Retinal pigment epithelial cell (primary cell): ENCODE measurements at regions not wholly inside any gene's neighbourhood (a gene's known extent, or its start where the extent isn't known, plus 50 kb on each side); places are given as distances from the start of the nearest gene placed in this dataset.

Experiments
- DNase-seq: peaks from one replicate; pipeline ENCODE4 v3.0.0-alpha.2; 2010; ENCODE audit warnings: low read depth
- H3K4me3 ChIP-seq: 2 replicates; pipeline ENCODE4 v1.5.1; 2011; ENCODE audit warnings: mild to moderate bottlenecking, low read length, control low read depth, moderate library complexity
- TF ChIP-seq, protein P1 (sequence below): conservative IDR thresholded peaks from 2 replicates; pipeline ENCODE4 v1.5.1; 2011; ENCODE audit warnings: low read depth, low read length, control low read depth, inconsistent platforms

DNA sequence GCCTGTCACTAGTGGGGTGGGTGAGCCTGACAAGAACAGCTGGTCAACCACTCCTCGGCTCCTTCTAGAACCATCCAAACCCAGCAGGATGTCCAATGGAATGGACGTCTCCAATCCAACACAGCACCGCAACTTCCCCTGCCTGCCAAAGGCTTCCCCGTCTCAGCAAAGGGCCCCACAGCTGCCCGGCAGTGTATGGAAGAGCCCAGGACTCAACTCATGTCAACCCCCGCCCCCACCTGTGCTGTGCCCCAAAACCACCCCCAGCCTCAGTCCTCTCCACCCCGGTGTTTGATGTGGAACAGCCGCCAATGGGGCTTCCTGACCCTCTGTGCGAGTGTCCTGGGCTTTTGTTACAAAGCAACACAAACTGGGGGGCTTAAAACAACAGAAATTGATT lies 223.8 kb downstream of the CTTN start:
- TF ChIP-seq, protein P1, sequence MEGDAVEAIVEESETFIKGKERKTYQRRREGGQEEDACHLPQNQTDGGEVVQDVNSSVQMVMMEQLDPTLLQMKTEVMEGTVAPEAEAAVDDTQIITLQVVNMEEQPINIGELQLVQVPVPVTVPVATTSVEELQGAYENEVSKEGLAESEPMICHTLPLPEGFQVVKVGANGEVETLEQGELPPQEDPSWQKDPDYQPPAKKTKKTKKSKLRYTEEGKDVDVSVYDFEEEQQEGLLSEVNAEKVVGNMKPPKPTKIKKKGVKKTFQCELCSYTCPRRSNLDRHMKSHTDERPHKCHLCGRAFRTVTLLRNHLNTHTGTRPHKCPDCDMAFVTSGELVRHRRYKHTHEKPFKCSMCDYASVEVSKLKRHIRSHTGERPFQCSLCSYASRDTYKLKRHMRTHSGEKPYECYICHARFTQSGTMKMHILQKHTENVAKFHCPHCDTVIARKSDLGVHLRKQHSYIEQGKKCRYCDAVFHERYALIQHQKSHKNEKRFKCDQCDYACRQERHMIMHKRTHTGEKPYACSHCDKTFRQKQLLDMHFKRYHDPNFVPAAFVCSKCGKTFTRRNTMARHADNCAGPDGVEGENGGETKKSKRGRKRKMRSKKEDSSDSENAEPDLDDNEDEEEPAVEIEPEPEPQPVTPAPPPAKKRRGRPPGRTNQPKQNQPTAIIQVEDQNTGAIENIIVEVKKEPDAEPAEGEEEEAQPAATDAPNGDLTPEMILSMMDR = no peak
- no peak for DNase-seq
- H3K4me3 ChIP-seq = no peak overlapping the region

DNA sequence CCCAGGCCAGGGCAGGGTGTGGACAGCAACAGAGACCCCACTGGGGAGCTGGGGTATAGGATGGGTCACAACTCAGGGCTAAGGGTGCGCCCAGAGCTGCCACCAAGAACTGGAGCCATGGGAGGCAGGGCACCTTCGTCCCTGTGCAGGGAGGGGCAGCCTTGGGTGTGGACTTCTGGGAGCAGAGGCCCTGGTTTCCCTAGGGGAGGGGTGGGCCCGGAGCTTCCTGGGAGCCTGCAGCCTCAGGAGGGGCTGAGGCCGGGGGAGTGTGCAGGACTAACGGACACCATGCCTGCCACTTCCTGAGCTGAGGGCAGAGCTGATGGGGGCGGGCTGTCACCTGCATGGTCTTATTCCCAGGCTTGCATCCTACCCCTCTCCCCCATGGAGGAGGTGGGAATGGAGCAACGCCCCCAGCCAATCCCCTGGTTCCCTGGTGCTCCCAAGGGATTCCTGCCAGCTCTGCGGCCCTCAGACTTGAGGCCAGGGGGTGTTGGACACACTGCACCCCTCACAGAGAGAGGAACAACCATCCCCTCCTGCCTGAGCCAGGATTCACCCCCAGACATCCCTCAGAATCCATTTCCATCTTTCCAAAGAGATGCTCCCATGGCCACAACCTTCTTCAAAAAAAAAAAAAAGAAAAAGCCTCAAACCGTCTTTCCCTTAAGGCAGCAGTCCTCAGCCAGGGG lies 225.7 kb downstream of the CTTN start:
- DNase-seq = no peak
- TF ChIP-seq, protein P1 = no peak
- no peak overlapping the region for H3K4me3 ChIP-seq

DNA sequence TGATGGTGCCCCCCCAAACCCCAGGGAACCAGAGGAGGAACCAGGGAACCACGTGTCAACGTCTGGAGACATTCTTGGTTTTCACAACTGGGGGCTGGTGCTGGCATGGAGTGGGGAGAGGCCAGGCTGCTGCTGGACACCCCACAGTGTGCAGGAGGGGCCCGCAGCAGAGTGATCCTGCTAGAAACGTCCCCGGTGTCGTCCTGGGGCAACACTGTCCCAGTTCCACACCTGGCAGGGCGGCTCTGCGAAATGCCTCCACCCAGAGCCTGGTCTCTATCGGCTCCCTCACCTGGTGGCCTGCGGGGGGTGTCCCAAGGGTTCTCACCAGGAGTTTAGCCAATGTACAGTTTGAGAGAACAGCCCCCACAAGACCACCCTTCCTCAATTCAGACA lies 226.3 kb downstream of the CTTN start:
- no peak for DNase-seq
- TF ChIP-seq, protein P1 = no peak
- H3K4me3 ChIP-seq = no peak overlapping the region

DNA sequence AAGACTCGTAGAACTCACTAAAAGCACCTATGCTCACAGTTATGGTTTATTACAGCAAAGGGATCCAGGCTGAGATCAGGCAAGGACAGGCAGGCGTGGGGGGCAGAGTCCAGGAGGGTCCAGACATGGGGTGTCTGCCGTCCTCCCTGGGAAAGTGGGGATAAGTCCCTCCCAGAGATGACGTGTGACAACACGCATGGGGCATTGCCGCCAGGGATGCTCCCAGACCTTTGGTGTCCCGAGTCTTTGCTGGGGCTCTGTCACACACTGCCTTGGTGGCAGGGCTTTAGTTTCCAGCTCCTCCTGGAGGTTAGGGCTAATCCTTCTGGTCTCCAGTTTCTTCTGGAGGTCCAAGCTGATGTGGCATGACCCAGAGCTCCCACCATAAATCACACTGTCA lies 226.7 kb downstream of the CTTN start:
- TF ChIP-seq, protein P1 = no peak
- H3K4me3 ChIP-seq = no peak overlapping the region
- no peak for DNase-seq

DNA sequence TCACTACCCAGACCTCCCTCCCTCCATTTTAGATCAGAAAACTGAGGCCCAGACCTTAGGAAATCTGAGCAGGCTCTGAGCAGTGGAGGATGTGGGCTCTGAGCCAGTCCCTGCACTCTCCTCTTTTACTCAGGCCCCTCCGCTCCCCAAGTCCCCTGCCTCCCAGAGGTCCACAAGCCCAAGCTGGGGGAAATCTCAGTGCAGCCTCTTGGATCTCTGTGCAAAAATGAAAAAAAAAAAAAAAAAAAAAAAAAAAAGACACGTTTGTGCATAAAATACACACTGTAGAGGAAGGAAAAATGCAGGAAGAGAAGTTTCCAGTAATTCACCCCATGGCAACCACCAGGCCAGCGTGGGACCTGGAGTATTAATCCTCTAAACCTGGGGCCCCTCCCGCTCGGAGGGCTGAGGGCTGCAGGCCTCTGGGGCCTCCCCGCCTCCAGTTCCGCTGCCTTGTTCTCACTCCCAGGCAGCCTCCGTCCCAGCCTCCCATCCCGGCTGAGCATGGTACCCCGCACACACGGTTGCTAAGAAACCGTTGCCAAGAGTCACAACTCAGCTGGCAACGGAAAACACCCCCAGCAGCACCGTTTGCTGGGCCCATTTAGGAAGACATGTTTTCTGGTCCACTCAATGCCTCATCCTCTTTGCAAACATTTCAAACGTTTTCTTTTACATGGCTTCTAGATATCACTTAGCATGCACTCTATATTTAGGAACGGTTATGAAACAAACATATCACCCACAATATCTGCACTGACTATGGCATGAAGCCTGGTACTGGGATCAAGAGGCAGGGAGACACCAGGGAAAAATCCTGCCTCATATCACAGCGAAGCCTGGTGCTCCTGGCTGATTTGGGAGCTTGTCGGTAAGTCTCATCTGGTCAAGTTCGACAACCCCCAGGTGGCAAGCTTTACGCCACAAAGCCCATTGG lies 227.5 kb downstream of the CTTN start:
- H3K4me3 ChIP-seq = no peak overlapping the region
- TF ChIP-seq, protein P1 = no peak
- no peak for DNase-seq

DNA sequence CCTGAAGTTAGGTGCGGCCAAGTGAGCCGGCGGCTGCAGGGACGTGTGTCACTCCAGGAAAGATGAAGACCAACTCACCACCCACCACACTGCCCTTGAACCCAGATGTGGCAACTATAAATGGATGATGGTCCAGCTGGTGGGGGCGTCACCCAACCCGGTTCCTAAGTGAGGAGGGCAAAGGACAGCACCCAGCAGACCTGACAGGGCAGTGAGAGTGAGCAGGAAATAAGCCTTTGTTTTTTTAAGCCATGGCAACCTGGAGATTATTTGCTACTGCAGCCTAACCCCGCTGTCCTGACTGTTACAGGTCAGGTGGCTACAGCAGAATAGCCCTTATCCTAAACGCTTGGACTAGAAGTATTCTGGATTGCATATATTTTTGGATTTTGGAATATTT lies 228.9 kb downstream of the CTTN start:
- TF ChIP-seq, protein P1 = no peak
- no peak overlapping the region for H3K4me3 ChIP-seq
- DNase-seq = no peak
